GM13976 (cell line): ENCODE measurements at regions not wholly inside any gene's neighbourhood (a gene's known extent, or its start where the extent isn't known, plus 50 kb on each side); places are given as distances from the start of the nearest gene placed in this dataset.

Source experiments
- DNase-seq: peaks from one replicate; pipeline ENCODE4 v3.0.0; 2012; ENCODE audit warnings: low spot score
- CTCF ChIP-seq: IDR thresholded peaks from 2 replicates; pipeline ENCODE4 v1.5.1; 2012; ENCODE audit warnings: borderline replicate concordance, mild to moderate bottlenecking; ENCODE audit not compliant: insufficient read depth; ENCODE audit errors: extremely low read depth, missing control alignments, control extremely low read depth
- in situ Hi-C: fragments of 300-500 bp; cut with MboI; formaldehyde crosslinking; loops from one replicate; pipeline ENCODE4 v1.12.0; 2022; ENCODE audit warnings: low sequenced_read_pairs, mixed read lengths, inconsistent platforms; ENCODE audit not compliant: unreplicated experiment

- DNase-seq: no peak
- in situ Hi-C loops: no loop called here
- no peak for TF ChIP-seq CTCF
These were observed 50.3 kb downstream of the UTRN start for GRCh38 chr6:144335311-144335861.

GRCh38 chr6:144335914-144336313 is 50.8 kb downstream of the UTRN start:
- DNase-seq: no peak
- TF ChIP-seq CTCF: no peak
- in situ Hi-C loops: no loop called here

GRCh38 chr6:144336900-144337299 is 51.8 kb downstream of the UTRN start:
- no peak for DNase-seq
- in situ Hi-C loops: no loop called here
- TF ChIP-seq CTCF: no peak

- in situ Hi-C loops: no loop called here
- DNase-seq: no peak
- TF ChIP-seq CTCF: no peak
These were observed 53.3 kb downstream of the UTRN start for GRCh38 chr6:144338474-144338873.

- DNase-seq: no peak
- in situ Hi-C loops: no loop called here
- no peak for TF ChIP-seq CTCF
These were observed 54.0 kb downstream of the UTRN start for GRCh38 chr6:144338951-144339700.

- in situ Hi-C loops: no loop called here
- no peak for DNase-seq
- TF ChIP-seq CTCF: no peak
These were observed 54.8 kb downstream of the UTRN start for GRCh38 chr6:144339859-144340452.
